ENCODE measurements at regions not wholly inside any gene's neighbourhood (a gene's known extent, or its start where the extent isn't known, plus 50 kb on each side); places are given as distances from the start of the nearest gene placed in this dataset.
A peak's percentile ranks its signal among the peaks of the same experiment; 100 is the strongest.
"Not testable (repeated sequence)": the region's sequence is repeated elsewhere in the genome, so short reads cannot be mapped to it uniquely, and the experiment has no call there.

- DNase-seq (ENCODE audit: low read depth, low spot score): no peak
Measured at GRCh38 chr7:14092331-14092730, 102.9 kb upstream of the ETV1 start.

GRCh38 chr7:14085901-14086300 lies 96.4 kb upstream of the ETV1 start:
- DNase-seq (ENCODE audit: low read depth, low spot score): no peak

GRCh38 chr7:14083761-14084160 lies 94.3 kb upstream of the ETV1 start:
- DNase-seq (ENCODE audit: low read depth, low spot score): no peak

- DNase-seq (ENCODE audit: low read depth, low spot score): peak; percentile 13
Measured at GRCh38 chr7:14073988-14074387, 84.5 kb upstream of the ETV1 start.

- DNase-seq (ENCODE audit: low read depth, low spot score): no peak
Measured at GRCh38 chr7:14073543-14073942, 84.1 kb upstream of the ETV1 start.

GRCh38 chr7:14071045-14071444 lies 81.6 kb upstream of the ETV1 start:
- no peak for DNase-seq (ENCODE audit: low read depth, low spot score)

- DNase-seq (ENCODE audit: low read depth, low spot score): no peak
Measured at GRCh38 chr7:14069961-14070360, 80.5 kb upstream of the ETV1 start.

- DNase-seq (ENCODE audit: low read depth, low spot score): not testable (repeated sequence)
Measured at GRCh38 chr7:14066783-14067182, 77.3 kb upstream of the ETV1 start.

- DNase-seq (ENCODE audit: low read depth, low spot score): no peak
Measured at GRCh38 chr7:14065286-14065685, 75.8 kb upstream of the ETV1 start.

- no peak for DNase-seq (ENCODE audit: low read depth, low spot score)
Measured at GRCh38 chr7:14055813-14056212, 66.3 kb upstream of the ETV1 start.

- DNase-seq (ENCODE audit: low read depth, low spot score): no peak
Measured at GRCh38 chr7:14054125-14054524, 64.7 kb upstream of the ETV1 start.

GRCh38 chr7:14048889-14049288 lies 59.4 kb upstream of the ETV1 start:
- DNase-seq (ENCODE audit: low read depth, low spot score): peak; percentile 3

GRCh38 chr7:14047709-14048399 lies 58.4 kb upstream of the ETV1 start:
- no peak for DNase-seq (ENCODE audit: low read depth, low spot score)

- DNase-seq (ENCODE audit: low read depth, low spot score): no peak
Measured at GRCh38 chr7:14045651-14046050, 56.2 kb upstream of the ETV1 start.

- DNase-seq (ENCODE audit: low read depth, low spot score): no peak
Measured at GRCh38 chr7:14040528-14040927, 51.1 kb upstream of the ETV1 start.

Measured in astrocyte of the hippocampus (primary cell).